Coronary artery (tissue), 2 donors: ENCODE measurements at regions not wholly inside any gene's neighbourhood (a gene's known extent, or its start where the extent isn't known, plus 50 kb on each side); places are given as distances from the start of the nearest gene placed in this dataset.

ENCODE experiments used
- DNase-seq: peaks from one replicate; pipeline ENCODE4 v3.0.0-alpha.2; 2017; ENCODE audit warnings: low spot score
- H3K27ac ChIP-seq, 2 donors: fragments of 200-600 bp; sonication (generic); one replicate each; pipeline ENCODE4 v1.5.1; 2016 to 2019
- H3K4me3 ChIP-seq: fragments of 200-600 bp; sonication (generic); 2 replicates; pipeline ENCODE4 v1.5.1; 2016; ENCODE audit warnings: mild to moderate bottlenecking, moderate library complexity
- CTCF ChIP-seq: fragments of 200-600 bp; sonication (generic); IDR thresholded peaks from one replicate; pipeline ENCODE4 v1.5.1; 2019; ENCODE audit warnings: antibody characterized with exemption

GRCh38 chr2:5393474-5393873, 298.7 kb upstream of the SOX11 start:
- Histone ChIP-seq H3K27ac (no peak overlapping the region), H3K4me3 (no peak overlapping the region)
- no peak for TF ChIP-seq CTCF
- DNase-seq, result no peak

GRCh38 chr2:5394223-5394622, 298.0 kb upstream of the SOX11 start:
- Histone ChIP-seq H3K4me3 (no peak overlapping the region), H3K27ac (no peak overlapping the region)
- no peak for TF ChIP-seq CTCF
- no peak for DNase-seq

GRCh38 chr2:5401115-5401657, 291.0 kb upstream of the SOX11 start:
- no peak for DNase-seq
- H3K27ac ChIP-seq, result no peak overlapping the region
- no peak overlapping the region for H3K4me3 ChIP-seq
- no peak for TF ChIP-seq CTCF

GRCh38 chr2:5403392-5403791, 288.8 kb upstream of the SOX11 start:
- no peak overlapping the region for H3K27ac ChIP-seq
- H3K4me3 ChIP-seq, result no peak overlapping the region
- no peak for TF ChIP-seq CTCF
- no peak for DNase-seq

- Histone ChIP-seq H3K4me3 (no peak overlapping the region), H3K27ac (no peak overlapping the region)
- no peak for TF ChIP-seq CTCF
- no peak for DNase-seq
Measured at GRCh38 chr2:5409898-5410381, 282.2 kb upstream of the SOX11 start.

GRCh38 chr2:5410991-5411700, 281.0 kb upstream of the SOX11 start:
- DNase-seq, result no peak
- TF ChIP-seq CTCF, result no peak
- no peak overlapping the region for H3K4me3 ChIP-seq
- H3K27ac ChIP-seq, result no peak overlapping the region

- TF ChIP-seq CTCF, result no peak
- H3K4me3 ChIP-seq, result no peak overlapping the region
- DNase-seq, result no peak
Measured at GRCh38 chr2:5412001-5412400, 280.2 kb upstream of the SOX11 start.

More at GRCh38 chr2:5412001-5412400, 280.2 kb upstream of the SOX11 start:
- no peak overlapping the region for H3K27ac ChIP-seq
